Suppressor macrophage treated with lipopolysaccharide for 4 hours (primary cell): ENCODE measurements at regions not wholly inside any gene's neighbourhood (a gene's known extent, or its start where the extent isn't known, plus 50 kb on each side); places are given as distances from the start of the nearest gene placed in this dataset.

Experiments
- DNase-seq: peaks from one replicate; pipeline ENCODE4 v3.0.0-alpha.2; 2020

- no peak for DNase-seq
These were observed 58.7 kb upstream of the TGM3 start for GRCh38 chr20:2237059-2237458.

GRCh38 chr20:2238601-2239000 lies 57.2 kb upstream of the TGM3 start:
- DNase-seq: no peak

GRCh38 chr20:2240835-2241234 lies 55.0 kb upstream of the TGM3 start:
- no peak for DNase-seq

GRCh38 chr20:2242678-2243077 lies 53.1 kb upstream of the TGM3 start:
- no peak for DNase-seq

- DNase-seq: no peak
These were observed 51.3 kb upstream of the TGM3 start for GRCh38 chr20:2244523-2244922.

GRCh38 chr20:2244993-2245392 lies 50.8 kb upstream of the TGM3 start:
- no peak for DNase-seq

GRCh38 chr20:2245637-2246036 lies 50.2 kb upstream of the TGM3 start:
- no peak for DNase-seq
